Endothelial cell of umbilical vein (primary cell): ENCODE measurements at regions not wholly inside any gene's neighbourhood (a gene's known extent, or its start where the extent isn't known, plus 50 kb on each side); places are given as distances from the start of the nearest gene placed in this dataset.

ENCODE experiments used
- POLR2A ChIP-seq: IDR thresholded peaks from 2 replicates; pipeline ENCODE4 v1.6.1; 2012; ENCODE audit warnings: low read depth, mild to moderate bottlenecking, control low read depth, low read length
- TF ChIP-seq, protein P1 (sequence below), 2 donors: IDR thresholded peaks; 1 replicate in 1 of 2; 2 replicates in 1 of 2; pipeline ENCODE4 v1.5.1; 2011; ENCODE audit warnings: low read length in 2 of 2, mild to moderate bottlenecking in 2 of 2, moderate library complexity in 2 of 2, control low read depth in 1 of 2, inconsistent platforms in 1 of 2, low read depth in 1 of 2; ENCODE audit not compliant: insufficient read depth in 1 of 2; ENCODE audit errors: extremely low read depth in 1 of 2

DNA sequence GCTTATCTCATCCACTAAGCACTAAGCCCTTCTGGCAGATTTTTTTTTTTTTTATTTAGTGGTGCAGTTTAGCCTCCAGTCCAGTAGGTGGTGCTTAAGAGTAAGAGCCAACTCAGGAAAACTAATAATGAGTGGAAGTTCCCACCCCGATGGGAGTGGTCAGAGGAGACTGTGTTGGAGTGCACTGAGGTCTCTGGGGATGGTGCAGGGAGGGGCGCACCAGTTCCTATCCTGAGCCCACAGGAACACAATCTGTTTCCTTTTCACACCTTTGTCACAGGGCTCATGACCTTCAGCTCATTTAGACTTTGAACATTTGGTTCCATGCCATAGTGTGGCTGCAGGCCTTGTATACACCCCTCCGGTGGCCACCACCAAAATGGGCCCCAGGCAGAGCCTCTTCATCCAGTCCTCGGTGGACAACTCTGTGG, 367.4 kb downstream of the SPRY2 start:
- TF ChIP-seq, protein P1, sequence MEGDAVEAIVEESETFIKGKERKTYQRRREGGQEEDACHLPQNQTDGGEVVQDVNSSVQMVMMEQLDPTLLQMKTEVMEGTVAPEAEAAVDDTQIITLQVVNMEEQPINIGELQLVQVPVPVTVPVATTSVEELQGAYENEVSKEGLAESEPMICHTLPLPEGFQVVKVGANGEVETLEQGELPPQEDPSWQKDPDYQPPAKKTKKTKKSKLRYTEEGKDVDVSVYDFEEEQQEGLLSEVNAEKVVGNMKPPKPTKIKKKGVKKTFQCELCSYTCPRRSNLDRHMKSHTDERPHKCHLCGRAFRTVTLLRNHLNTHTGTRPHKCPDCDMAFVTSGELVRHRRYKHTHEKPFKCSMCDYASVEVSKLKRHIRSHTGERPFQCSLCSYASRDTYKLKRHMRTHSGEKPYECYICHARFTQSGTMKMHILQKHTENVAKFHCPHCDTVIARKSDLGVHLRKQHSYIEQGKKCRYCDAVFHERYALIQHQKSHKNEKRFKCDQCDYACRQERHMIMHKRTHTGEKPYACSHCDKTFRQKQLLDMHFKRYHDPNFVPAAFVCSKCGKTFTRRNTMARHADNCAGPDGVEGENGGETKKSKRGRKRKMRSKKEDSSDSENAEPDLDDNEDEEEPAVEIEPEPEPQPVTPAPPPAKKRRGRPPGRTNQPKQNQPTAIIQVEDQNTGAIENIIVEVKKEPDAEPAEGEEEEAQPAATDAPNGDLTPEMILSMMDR (IDR thresholded peaks at IDR 0.05; ENCODE audit: extremely low read depth in 1 of 2, insufficient read depth in 1 of 2, low read depth in 1 of 2, low read length in 2 of 2), result peak; percentile 36
- TF ChIP-seq POLR2A, result no peak
